Mesenchymal stem cell (in vitro differentiated cells and primary cell): ENCODE measurements at regions not wholly inside any gene's neighbourhood (a gene's known extent, or its start where the extent isn't known, plus 50 kb on each side); places are given as distances from the start of the nearest gene placed in this dataset.

Experiments
- DNase-seq: peaks from one replicate; pipeline ENCODE4 v3.0.0-alpha.2; 2013
- H2AFZ ChIP-seq: one replicate; pipeline ENCODE4 v1.6.1; 2013; ENCODE audit warnings: low read depth, mild to moderate bottlenecking, control low read depth, inconsistent platforms, low read length, moderate library complexity
- H2AK5ac ChIP-seq: 2 replicates; pipeline ENCODE4 v1.6.1; 2013; ENCODE audit warnings: low read length, moderate library complexity, mild to moderate bottlenecking, inconsistent platforms; ENCODE audit not compliant: severe bottlenecking
- H2BK120ac ChIP-seq: one replicate; pipeline ENCODE4 v1.6.1; 2013; ENCODE audit warnings: low read depth, mild to moderate bottlenecking, inconsistent platforms, low read length, moderate library complexity
- H2BK12ac ChIP-seq, 2 experiments: one replicate each; pipeline ENCODE4 v1.6.1; 2013; ENCODE audit warnings: inconsistent platforms in 2 of 2, low read length in 2 of 2, mild to moderate bottlenecking in 2 of 2, moderate library complexity in 2 of 2, control low read depth in 1 of 2
- H2BK15ac ChIP-seq: one replicate; pipeline ENCODE4 v1.6.1; 2013; ENCODE audit warnings: mild to moderate bottlenecking, low read depth, inconsistent platforms; ENCODE audit not compliant: poor library complexity, severe bottlenecking
- H2BK5ac ChIP-seq: 2 replicates; pipeline ENCODE4 v1.6.1; 2013; ENCODE audit warnings: low read depth, mild to moderate bottlenecking, low read length, control low read depth, inconsistent platforms; ENCODE audit not compliant: poor library complexity, severe bottlenecking
- H3K14ac ChIP-seq, 2 experiments: one replicate each; pipeline ENCODE4 v1.6.1; 2013; ENCODE audit warnings: inconsistent platforms in 2 of 2, low read length in 2 of 2, control low read depth in 1 of 2, mild to moderate bottlenecking in 1 of 2, moderate library complexity in 1 of 2
- H3K18ac ChIP-seq, 2 experiments: one replicate each; pipeline ENCODE4 v1.6.1; 2013; ENCODE audit warnings: inconsistent platforms in 2 of 2, low read length in 2 of 2, control low read depth in 1 of 2, low read depth in 1 of 2, mild to moderate bottlenecking in 1 of 2
- H3K23ac ChIP-seq, 2 experiments: one replicate each; pipeline ENCODE4 v1.6.1; 2013; ENCODE audit warnings: inconsistent platforms in 2 of 2, low read length in 2 of 2, mild to moderate bottlenecking in 2 of 2, moderate library complexity in 2 of 2, control low read depth in 1 of 2
- H3K27ac ChIP-seq: 2 replicates; pipeline ENCODE4 v1.5.1; 2013; ENCODE audit warnings: mild to moderate bottlenecking, moderate library complexity, low read length, control low read depth, inconsistent platforms; ENCODE audit not compliant: poor library complexity, severe bottlenecking
- H3K27me3 ChIP-seq, 2 experiments: 2 replicates each; pipeline versions ENCODE4 v1.6.1 to v1.7.0; 2013; ENCODE audit warnings: low read length in 2 of 2, mild to moderate bottlenecking in 2 of 2, moderate library complexity in 2 of 2, control low read depth in 1 of 2, inconsistent platforms in 1 of 2; ENCODE audit not compliant: control insufficient read depth in 1 of 2, insufficient read depth in 1 of 2
- H3K36me3 ChIP-seq, 2 experiments: 2 replicates each; pipeline versions ENCODE4 v1.6.1 to v1.7.0; 2013; ENCODE audit warnings: low read length in 2 of 2, control low read depth in 1 of 2, inconsistent platforms in 1 of 2, low read depth in 1 of 2, mild to moderate bottlenecking in 1 of 2; ENCODE audit not compliant: insufficient read depth in 2 of 2, control insufficient read depth in 1 of 2
- H3K4ac ChIP-seq, 2 experiments: one replicate each; pipeline ENCODE4 v1.6.1; 2013; ENCODE audit warnings: inconsistent platforms in 2 of 2, low read length in 2 of 2, mild to moderate bottlenecking in 2 of 2, moderate library complexity in 2 of 2, control low read depth in 1 of 2, low read depth in 1 of 2
- H3K4me1 ChIP-seq: 2 replicates; pipeline ENCODE4 v1.6.1; 2013; ENCODE audit warnings: low read depth, low read length, control low read depth; ENCODE audit not compliant: control insufficient read depth, insufficient read depth
- H3K4me2 ChIP-seq: 2 replicates; pipeline ENCODE4 v1.6.1; 2013; ENCODE audit warnings: low read length, mild to moderate bottlenecking, inconsistent platforms; ENCODE audit not compliant: poor library complexity, severe bottlenecking
- H3K4me3 ChIP-seq, 2 experiments: 2 replicates each; pipeline versions ENCODE4 v1.5.1 to v1.7.0; 2013; ENCODE audit warnings: low read length in 2 of 2, mild to moderate bottlenecking in 2 of 2, control low read depth in 1 of 2, low read depth in 1 of 2; ENCODE audit not compliant: insufficient read depth in 1 of 2
- H3K79me1 ChIP-seq: replicated peaks from 2 replicates; pipeline ENCODE4 v1.6.1; 2013; ENCODE audit warnings: mild to moderate bottlenecking, control low read depth, low read length, inconsistent platforms; ENCODE audit not compliant: poor library complexity, severe bottlenecking
- H3K9ac ChIP-seq: 2 replicates; pipeline ENCODE4 v1.7.0; 2013; ENCODE audit warnings: mild to moderate bottlenecking, low read length, moderate library complexity
- H3K9me3 ChIP-seq: 2 replicates; pipeline ENCODE4 v1.7.0; 2013; ENCODE audit warnings: mild to moderate bottlenecking, low read length; ENCODE audit not compliant: control insufficient read depth
- H4K8ac ChIP-seq: one replicate; pipeline ENCODE4 v1.6.1; 2013; ENCODE audit warnings: inconsistent platforms, mild to moderate bottlenecking, low read length, moderate library complexity
- H4K91ac ChIP-seq: one replicate; pipeline ENCODE4 v1.6.1; 2013; ENCODE audit warnings: mild to moderate bottlenecking, low read length, inconsistent platforms
- WGBS: methylation state at CpG from one replicate; pipeline ENCODE4 v1.1.7; 2013; ENCODE audit warnings: mixed read lengths; 5-methylcytosine and 5-hydroxymethylcytosine counted together

GRCh38 chrX:125765347-125765746 is 400.7 kb downstream of the DCAF12L2 start:
- no peak overlapping the region for H3K4me3 ChIP-seq
- no peak overlapping the region for H4K8ac ChIP-seq
- no peak overlapping the region for H2AFZ ChIP-seq
- 89% methylated on average over 2 of the region's 2 CpGs for WGBS
- no peak overlapping the region for H2BK12ac ChIP-seq
- H3K4ac ChIP-seq, result no peak overlapping the region
- H3K18ac ChIP-seq, result no peak overlapping the region
- no peak overlapping the region for H3K9ac ChIP-seq
- H3K4me2 ChIP-seq, result no peak overlapping the region
- no peaks in the 10 kb centered on the region for H3K4me1 ChIP-seq
- H3K79me1 ChIP-seq, result no peaks in the 10 kb centered on the region
- peaks cover 17% of the 10 kb centered on the region for H3K9me3 ChIP-seq
- no peak overlapping the region for H3K27ac ChIP-seq
- no peaks in the 10 kb centered on the region for H3K27me3 ChIP-seq
- no peak overlapping the region for H3K14ac ChIP-seq
- DNase-seq, result no peak
- H2BK15ac ChIP-seq, result no peak overlapping the region
- H2BK120ac ChIP-seq, result no peak overlapping the region
- H3K23ac ChIP-seq, result no peak overlapping the region
- H2BK5ac ChIP-seq, result no peak overlapping the region
- H4K91ac ChIP-seq, result no peak overlapping the region
- H2AK5ac ChIP-seq, result no peak overlapping the region
- no peaks in the 10 kb centered on the region for H3K36me3 ChIP-seq

- no peak overlapping the region for H2AFZ ChIP-seq
Observed at GRCh38 chrX:125769628-125770027, 396.5 kb downstream of the DCAF12L2 start.

GRCh38 chrX:125778261-125778660 is 387.8 kb downstream of the DCAF12L2 start:
- Histone ChIP-seq H2BK12ac (no peak overlapping the region), H2BK15ac (no peak overlapping the region), H2BK120ac (no peak overlapping the region), H2AK5ac (no peak overlapping the region), H2AFZ (no peak overlapping the region), H3K4me3 (no peak overlapping the region), H3K36me3 (no peaks in the 10 kb centered on the region), H4K91ac (no peak overlapping the region), H3K4me1 (no peaks in the 10 kb centered on the region), H3K18ac (no peak overlapping the region), H2BK5ac (no peak overlapping the region), H3K27ac (no peak overlapping the region), H3K23ac (no peak overlapping the region), H3K4ac (no peak overlapping the region), H3K4me2 (no peak overlapping the region), H4K8ac (no peak overlapping the region), H3K27me3 (no peaks in the 10 kb centered on the region), H3K14ac (no peak overlapping the region), H3K9me3 (no peaks in the 10 kb centered on the region), H3K79me1 (no peaks in the 10 kb centered on the region), H3K9ac (no peak overlapping the region)
- WGBS, result 54% methylated on average over 1 of the region's 3 CpGs
- DNase-seq, result no peak

More at GRCh38 chrX:125769628-125770027, 396.5 kb downstream of the DCAF12L2 start:
- DNase-seq, result no peak
- H3K36me3 ChIP-seq, result no peaks in the 10 kb centered on the region
- no peak overlapping the region for H2BK120ac ChIP-seq
- H2BK5ac ChIP-seq, result no peak overlapping the region
- H3K27me3 ChIP-seq, result no peaks in the 10 kb centered on the region
- no peak overlapping the region for H3K4me3 ChIP-seq
- no peak overlapping the region for H3K4me2 ChIP-seq
- H3K14ac ChIP-seq, result no peak overlapping the region
- no peak overlapping the region for H3K9ac ChIP-seq
- H2AK5ac ChIP-seq, result no peak overlapping the region
- no peak overlapping the region for H4K91ac ChIP-seq
- no peak overlapping the region for H4K8ac ChIP-seq
- WGBS, result 67% methylated on average over 1 of the region's 2 CpGs
- no peak overlapping the region for H3K4ac ChIP-seq
- no peak overlapping the region for H2BK12ac ChIP-seq
- no peak overlapping the region for H3K27ac ChIP-seq
- no peak overlapping the region for H3K18ac ChIP-seq
- H3K4me1 ChIP-seq, result no peaks in the 10 kb centered on the region
- H3K23ac ChIP-seq, result no peak overlapping the region
- H3K9me3 ChIP-seq, result peaks cover 3% of the 10 kb centered on the region
- H3K79me1 ChIP-seq, result no peaks in the 10 kb centered on the region
- no peak overlapping the region for H2BK15ac ChIP-seq

GRCh38 chrX:125782184-125782583 is 383.9 kb downstream of the DCAF12L2 start:
- no peak overlapping the region for H3K14ac ChIP-seq
- H2BK12ac ChIP-seq, result no peak overlapping the region
- no peak overlapping the region for H3K23ac ChIP-seq
- H3K36me3 ChIP-seq, result no peaks in the 10 kb centered on the region
- H2BK5ac ChIP-seq, result no peak overlapping the region
- H2BK120ac ChIP-seq, result no peak overlapping the region
- no peak overlapping the region for H3K18ac ChIP-seq
- no peak overlapping the region for H3K27ac ChIP-seq
- no peak overlapping the region for H3K4ac ChIP-seq
- H3K4me1 ChIP-seq, result no peaks in the 10 kb centered on the region
- H4K91ac ChIP-seq, result no peak overlapping the region
- no peak for DNase-seq
- no peak overlapping the region for H3K9ac ChIP-seq
- no peak overlapping the region for H2AK5ac ChIP-seq
- no peaks in the 10 kb centered on the region for H3K79me1 ChIP-seq
- H3K4me2 ChIP-seq, result no peak overlapping the region
- 55% methylated on average over 1 of the region's 2 CpGs for WGBS
- no peak overlapping the region for H2AFZ ChIP-seq
- no peak overlapping the region for H3K4me3 ChIP-seq
- H3K27me3 ChIP-seq, result no peaks in the 10 kb centered on the region
- no peaks in the 10 kb centered on the region for H3K9me3 ChIP-seq
- H2BK15ac ChIP-seq, result no peak overlapping the region
- no peak overlapping the region for H4K8ac ChIP-seq
